HUES64 (cell line): ENCODE measurements at regions not wholly inside any gene's neighbourhood (a gene's known extent, or its start where the extent isn't known, plus 50 kb on each side); places are given as distances from the start of the nearest gene placed in this dataset.

Experiments used
- H3K27ac ChIP-seq: 2 replicates; pipeline ENCODE4 v1.7.0; 2013; ENCODE audit warnings: low read depth, low read length, inconsistent platforms
- H3K27me3 ChIP-seq: 2 replicates; pipeline ENCODE4 v1.6.1; 2013; ENCODE audit warnings: mild to moderate bottlenecking, low read length; ENCODE audit not compliant: insufficient read depth
- H3K36me3 ChIP-seq: 2 replicates; pipeline ENCODE4 v1.6.1; 2013; ENCODE audit warnings: mild to moderate bottlenecking, low read length; ENCODE audit not compliant: insufficient read depth
- H3K4me1 ChIP-seq: 2 replicates; pipeline ENCODE4 v1.6.1; 2013; ENCODE audit warnings: mild to moderate bottlenecking, low read length, moderate library complexity; ENCODE audit not compliant: insufficient read depth
- H3K4me3 ChIP-seq: 2 replicates; pipeline ENCODE4 v1.5.1; 2013; ENCODE audit warnings: mild to moderate bottlenecking, low read length, moderate library complexity
- H3K9ac ChIP-seq: 2 replicates; pipeline ENCODE4 v1.6.1; 2013; ENCODE audit warnings: mild to moderate bottlenecking, low read depth, low read length
- H3K9me3 ChIP-seq: 2 replicates; pipeline ENCODE4 v1.6.1; 2013; ENCODE audit warnings: low read depth, low read length; ENCODE audit not compliant: insufficient read depth
- WGBS: fragments of 150-250, 120-280 bp; methylation state at CpG from one replicate; pipeline ENCODE4 v1.1.7; 2013; ENCODE audit warnings: missing lambda C conversion rate; 5-methylcytosine and 5-hydroxymethylcytosine counted together

GRCh38 chr7:146004805-146005204 lies 111.8 kb upstream of the CNTNAP2 start:
- Histone ChIP-seq H3K9me3 (no peaks in the 10 kb centered on the region), H3K9ac (no peak overlapping the region), H3K4me1 (no peaks in the 10 kb centered on the region), H3K27ac (no peak overlapping the region), H3K4me3 (no peak overlapping the region), H3K36me3 (no peaks in the 10 kb centered on the region), H3K27me3 (peaks cover 10% of the 10 kb centered on the region)
- 94% methylated on average over 2 of the region's 2 CpGs for WGBS

- no peaks in the 10 kb centered on the region for H3K36me3 ChIP-seq
- no peaks in the 10 kb centered on the region for H3K9me3 ChIP-seq
- peaks cover under 1% of the 10 kb centered on the region; the same call in 1 of the 2 replicates for H3K27me3 ChIP-seq
- H3K4me1 ChIP-seq = no peaks in the 10 kb centered on the region
- no peak overlapping the region for H3K9ac ChIP-seq
- WGBS = 98% methylated on average over 7 of the region's 8 CpGs
- no peak overlapping the region for H3K27ac ChIP-seq
- H3K4me3 ChIP-seq = no peak overlapping the region
These were observed 114.0 kb upstream of the CNTNAP2 start for GRCh38 chr7:146002431-146003078.

GRCh38 chr7:146002008-146002407 lies 114.6 kb upstream of the CNTNAP2 start:
- H3K4me3 ChIP-seq = no peak overlapping the region
- no peaks in the 10 kb centered on the region for H3K4me1 ChIP-seq
- H3K9me3 ChIP-seq = no peaks in the 10 kb centered on the region
- H3K27ac ChIP-seq = no peak overlapping the region
- no peaks in the 10 kb centered on the region for H3K36me3 ChIP-seq
- no peaks in the 10 kb centered on the region for H3K27me3 ChIP-seq
- H3K9ac ChIP-seq = no peak overlapping the region

GRCh38 chr7:146000882-146001281 lies 115.7 kb upstream of the CNTNAP2 start:
- Histone ChIP-seq H3K4me1 (no peaks in the 10 kb centered on the region), H3K9me3 (no peaks in the 10 kb centered on the region), H3K36me3 (no peaks in the 10 kb centered on the region), H3K27ac (no peak overlapping the region), H3K9ac (no peak overlapping the region), H3K27me3 (no peaks in the 10 kb centered on the region), H3K4me3 (no peak overlapping the region)
- whole genome bisulfite sequencing = 91% methylated on average over 2 of the region's 2 CpGs

- H3K9ac ChIP-seq = no peak overlapping the region
- H3K36me3 ChIP-seq = no peaks in the 10 kb centered on the region
- H3K27me3 ChIP-seq = no peaks in the 10 kb centered on the region
- H3K4me3 ChIP-seq = no peak overlapping the region
- peaks cover 4% of the 10 kb centered on the region; the same call in 1 of the 2 replicates for H3K4me1 ChIP-seq
- H3K27ac ChIP-seq = no peak overlapping the region
- H3K9me3 ChIP-seq = no peaks in the 10 kb centered on the region
- WGBS = 95% methylated on average over 4 of the region's 4 CpGs
These were observed 127.1 kb upstream of the CNTNAP2 start for GRCh38 chr7:145989469-145989868.

- 66% methylated on average over 4 of the region's 4 CpGs for WGBS
- peaks cover 4% of the 10 kb centered on the region; the same call in 1 of the 2 replicates for H3K4me1 ChIP-seq
- H3K4me3 ChIP-seq = no peak overlapping the region
- no peaks in the 10 kb centered on the region for H3K9me3 ChIP-seq
- H3K27me3 ChIP-seq = no peaks in the 10 kb centered on the region
- H3K27ac ChIP-seq = no peak overlapping the region
- no peaks in the 10 kb centered on the region for H3K36me3 ChIP-seq
- no peak overlapping the region for H3K9ac ChIP-seq
These were observed 130.2 kb upstream of the CNTNAP2 start for GRCh38 chr7:145986248-145986874.

GRCh38 chr7:145978769-145979168 lies 137.8 kb upstream of the CNTNAP2 start:
- H3K9me3 ChIP-seq = no peaks in the 10 kb centered on the region

GRCh38 chr7:145959981-145960380 lies 156.6 kb upstream of the CNTNAP2 start:
- 95% methylated on average over 4 of the region's 4 CpGs for WGBS
- Histone ChIP-seq H3K36me3 (no peaks in the 10 kb centered on the region), H3K4me3 (no peak overlapping the region), H3K9me3 (no peaks in the 10 kb centered on the region), H3K4me1 (no peaks in the 10 kb centered on the region), H3K27me3 (no peaks in the 10 kb centered on the region), H3K27ac (no peak overlapping the region), H3K9ac (no peak overlapping the region)

More at GRCh38 chr7:145978769-145979168, 137.8 kb upstream of the CNTNAP2 start:
- Histone ChIP-seq H3K4me1 (0 out of 2 replicates have a peak, but pooled peaks cover 4% of the 10 kb centered on the region), H3K36me3 (no peaks in the 10 kb centered on the region), H3K27me3 (no peaks in the 10 kb centered on the region), H3K27ac (no peak overlapping the region), H3K9ac (no peak overlapping the region), H3K4me3 (no peak overlapping the region)
- WGBS = 94% methylated on average over 1 of the region's 1 CpG

- Histone ChIP-seq H3K9ac (no peak overlapping the region), H3K36me3 (no peaks in the 10 kb centered on the region), H3K27me3 (no peaks in the 10 kb centered on the region), H3K4me1 (no peaks in the 10 kb centered on the region), H3K27ac (no peak overlapping the region), H3K4me3 (no peak overlapping the region), H3K9me3 (no peaks in the 10 kb centered on the region)
- 91% methylated on average over 2 of the region's 2 CpGs for WGBS
These were observed 159.3 kb upstream of the CNTNAP2 start for GRCh38 chr7:145957160-145957890.

GRCh38 chr7:145951566-145951965 lies 165.0 kb upstream of the CNTNAP2 start:
- H3K9me3 ChIP-seq = no peaks in the 10 kb centered on the region
- no peaks in the 10 kb centered on the region for H3K36me3 ChIP-seq
- H3K9ac ChIP-seq = no peak overlapping the region
- H3K27ac ChIP-seq = no peak overlapping the region
- H3K4me1 ChIP-seq = no peaks in the 10 kb centered on the region
- no peak overlapping the region for H3K4me3 ChIP-seq
- 100% methylated on average over 1 of the region's 1 CpG for WGBS
- H3K27me3 ChIP-seq = no peaks in the 10 kb centered on the region

GRCh38 chr7:145928937-145929336 lies 187.7 kb upstream of the CNTNAP2 start:
- H3K4me1 ChIP-seq = no peaks in the 10 kb centered on the region
- no peak overlapping the region for H3K27ac ChIP-seq
- no peaks in the 10 kb centered on the region for H3K36me3 ChIP-seq
- no peaks in the 10 kb centered on the region for H3K27me3 ChIP-seq
- 87% methylated on average over 1 of the region's 1 CpG for WGBS
- no peak overlapping the region for H3K9ac ChIP-seq
- no peak overlapping the region for H3K4me3 ChIP-seq
- no peaks in the 10 kb centered on the region for H3K9me3 ChIP-seq
